Breast epithelium (tissue), 4 donors: ENCODE measurements at regions not wholly inside any gene's neighbourhood (a gene's known extent, or its start where the extent isn't known, plus 50 kb on each side); places are given as distances from the start of the nearest gene placed in this dataset.

Experiments used
- DNase-seq, 2 donors: peaks; one replicate each; pipeline ENCODE4 v3.0.0-alpha.2; 2019; ENCODE audit warnings: low spot score in 2 of 2
- H3K27ac ChIP-seq, 2 donors: fragments of 200-600 bp; sonication (generic) in 1 of 2; one replicate each; pipeline ENCODE4 v1.5.1; 2016 to 2019; ENCODE audit warnings: mild to moderate bottlenecking in 1 of 2
- H3K27me3 ChIP-seq, 2 donors: fragments of 200-600 bp; sonication (generic) in 1 of 2; one replicate each; pipeline versions ENCODE4 v1.5.1 to v1.6.0; 2017 to 2019; ENCODE audit warnings: control low read depth in 1 of 2, mild to moderate bottlenecking in 1 of 2
- H3K36me3 ChIP-seq: fragments of 200-600 bp; one replicate; pipeline ENCODE4 v1.5.1; 2019
- H3K4me1 ChIP-seq, 2 donors: fragments of 200-600 bp; sonication (generic); one replicate each; pipeline ENCODE4 v1.5.1; 2016 to 2019; ENCODE audit warnings: control low read depth in 1 of 2
- H3K4me3 ChIP-seq, 3 donors: fragments of 200-600 bp; sonication (generic); 1 replicate in 2 of 3; 2 replicates in 1 of 3; pipeline ENCODE4 v1.5.1; 2016 to 2019; ENCODE audit warnings: mild to moderate bottlenecking in 3 of 3, moderate library complexity in 2 of 3
- H3K9me3 ChIP-seq, 2 donors: fragments of 200-600 bp; sonication (generic) in 1 of 2; one replicate each; pipeline ENCODE4 v1.5.1; 2016 to 2019; ENCODE audit warnings: control low read depth in 1 of 2
- CTCF ChIP-seq, 3 donors: fragments of 450-650 bp; IDR thresholded peaks; one replicate each; pipeline ENCODE4 v1.5.1; 2016 to 2017; ENCODE audit warnings: antibody characterized with exemption in 3 of 3, mild to moderate bottlenecking in 3 of 3, moderate library complexity in 3 of 3
- POLR2A ChIP-seq: fragments of 450-650 bp; IDR thresholded peaks from one replicate; pipeline ENCODE4 v1.6.1; 2016; ENCODE audit warnings: antibody characterized with exemption, mild to moderate bottlenecking, moderate library complexity
- POLR2AphosphoS5 ChIP-seq, 3 donors: sonication (generic); formaldehyde crosslinking; IDR thresholded peaks; one replicate each; pipeline ENCODE4 v1.6.1; 2017; ENCODE audit warnings: antibody characterized with exemption in 3 of 3
- intact Hi-C: fragments of 100-400 bp; cut with DNase I; formaldehyde crosslinking; loops from one replicate; pipeline ENCODE4 v1.15.1; 2023; ENCODE audit warnings: low total_unique reads

DNA sequence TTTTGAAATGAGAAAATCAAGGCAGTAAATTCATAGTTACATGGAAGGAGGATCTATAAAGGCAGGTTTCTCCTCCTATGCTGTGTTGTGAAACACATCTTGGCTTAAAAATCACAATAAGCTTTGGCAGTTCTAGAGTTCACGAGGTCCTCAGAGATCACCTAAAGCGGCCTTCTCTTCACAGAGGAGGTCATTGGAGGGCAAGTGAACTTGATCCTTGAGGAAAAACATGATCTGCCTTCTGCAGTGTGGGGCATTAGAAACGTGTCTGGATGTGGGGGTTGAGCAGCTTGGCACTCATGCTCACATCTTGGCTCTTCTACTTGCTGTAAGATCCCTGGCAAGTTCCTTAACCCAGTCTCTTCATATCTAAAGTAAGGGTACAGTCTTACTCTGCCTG, 96.1 kb upstream of the BMPER start:
- TF ChIP-seq POLR2AphosphoS5 (IDR thresholded peaks at IDR 0.05) (no peak), CTCF (IDR thresholded peaks at IDR 0.05) (no peak), POLR2A (no peak)
- H3K4me1 ChIP-seq = no peaks in the 10 kb centered on the region
- no peaks in the 10 kb centered on the region for H3K9me3 ChIP-seq
- intact Hi-C loops = no loop called here
- H3K27ac ChIP-seq = no peak overlapping the region
- H3K36me3 ChIP-seq = no peaks in the 10 kb centered on the region
- no peak for DNase-seq
- no peaks in the 10 kb centered on the region for H3K27me3 ChIP-seq
- H3K4me3 ChIP-seq = no peak overlapping the region

DNA sequence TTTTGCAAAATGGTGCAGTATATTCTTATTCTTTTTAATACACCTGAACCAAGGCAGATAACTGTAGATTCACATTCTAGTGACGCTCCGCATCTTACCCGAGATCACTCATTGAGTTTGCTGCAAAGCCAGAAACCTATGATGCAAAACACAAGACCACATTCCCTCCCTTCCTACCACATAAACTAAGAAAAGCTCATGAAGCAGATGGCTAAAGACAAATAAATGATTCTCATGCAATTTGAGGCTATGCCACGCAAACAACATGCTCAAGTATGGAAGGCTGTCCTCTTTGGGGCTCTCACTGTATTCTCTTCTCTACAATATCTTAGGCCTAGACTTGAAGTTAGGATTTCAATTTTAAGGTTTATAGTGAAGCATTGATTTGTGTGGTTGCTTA, 95.0 kb upstream of the BMPER start:
- no peaks in the 10 kb centered on the region for H3K27me3 ChIP-seq
- H3K4me1 ChIP-seq = no peaks in the 10 kb centered on the region
- no peak overlapping the region for H3K4me3 ChIP-seq
- TF ChIP-seq POLR2AphosphoS5 (IDR thresholded peaks at IDR 0.05) (no peak), POLR2A (no peak), CTCF (IDR thresholded peaks at IDR 0.05) (no peak)
- no peak for DNase-seq
- H3K36me3 ChIP-seq = no peaks in the 10 kb centered on the region
- no peak overlapping the region for H3K27ac ChIP-seq
- intact Hi-C loops = no loop called here
- H3K9me3 ChIP-seq = no peaks in the 10 kb centered on the region

GRCh38 chr7:33813331-33813730, 92.0 kb upstream of the BMPER start:
- Histone ChIP-seq H3K27ac (no peak overlapping the region), H3K27me3 (no peaks in the 10 kb centered on the region), H3K4me1 (no peaks in the 10 kb centered on the region), H3K36me3 (no peaks in the 10 kb centered on the region), H3K4me3 (no peak overlapping the region), H3K9me3 (no peaks in the 10 kb centered on the region)
- DNase-seq = no peak
- intact Hi-C loops = no loop called here
- TF ChIP-seq POLR2A (no peak), POLR2AphosphoS5 (IDR thresholded peaks at IDR 0.05) (no peak), CTCF (IDR thresholded peaks at IDR 0.05) (no peak)

GRCh38 chr7:33814400-33814799, 90.9 kb upstream of the BMPER start:
- Histone ChIP-seq H3K27ac (peak overlapping the region in 1 of 2 donors; percentile 8), H3K4me3 (peak overlapping the region in 1 of 3 donors; percentile 29), H3K36me3 (no peaks in the 10 kb centered on the region), H3K27me3 (no peaks in the 10 kb centered on the region), H3K4me1 (no peaks in the 10 kb centered on the region), H3K9me3 (peaks cover 0 to 1% of the 10 kb centered on the region in 2 donors)
- intact Hi-C loops = no loop called here
- TF ChIP-seq CTCF (IDR thresholded peaks at IDR 0.05) = no peak
- TF ChIP-seq POLR2AphosphoS5 (IDR thresholded peaks at IDR 0.05) = no peak
- no peak for TF ChIP-seq POLR2A
- no peak for DNase-seq

DNA sequence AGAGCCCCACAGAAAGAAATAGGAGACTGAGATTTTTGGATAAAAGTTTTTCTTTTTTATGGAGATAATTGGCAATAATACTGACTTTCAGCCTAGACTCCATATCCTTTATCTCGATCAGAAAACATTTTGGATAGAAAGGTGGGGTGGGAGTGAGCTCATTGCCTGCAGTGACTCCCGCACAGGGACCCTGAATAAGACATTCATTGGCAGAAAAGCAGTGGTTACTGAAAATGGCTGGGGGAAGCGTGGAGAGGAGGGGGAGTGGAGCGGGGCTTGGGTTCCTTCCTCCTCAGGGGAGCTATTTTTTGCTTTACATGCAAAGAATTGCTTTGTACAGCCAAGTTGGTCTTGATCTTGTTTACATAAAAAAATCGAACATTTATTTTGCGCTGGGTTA, 90.4 kb upstream of the BMPER start:
- intact Hi-C loops = no loop called here
- no peaks in the 10 kb centered on the region for H3K27me3 ChIP-seq
- no peaks in the 10 kb centered on the region for H3K4me1 ChIP-seq
- H3K4me3 ChIP-seq = peak overlapping the region in 1 of 3 donors; percentile 29
- TF ChIP-seq CTCF (IDR thresholded peaks at IDR 0.05) (no peak), POLR2AphosphoS5 (IDR thresholded peaks at IDR 0.05) (no peak), POLR2A (no peak)
- H3K9me3 ChIP-seq = peaks cover 0 to 6% of the 10 kb centered on the region in 2 donors
- no peak for DNase-seq
- H3K36me3 ChIP-seq = no peaks in the 10 kb centered on the region
- no peak overlapping the region for H3K27ac ChIP-seq
